Suprapubic skin (tissue), 4 donors: ENCODE measurements at regions not wholly inside any gene's neighbourhood (a gene's known extent, or its start where the extent isn't known, plus 50 kb on each side); places are given as distances from the start of the nearest gene placed in this dataset.

Source experiments
- CTCF ChIP-seq, 2 donors: fragments of 200-600 bp in 1 of 2; fragments of 450-650 bp in 1 of 2; sonication (generic) in 1 of 2; IDR thresholded peaks; one replicate each; pipeline ENCODE4 v1.5.1; 2016 to 2019; ENCODE audit warnings: antibody characterized with exemption in 2 of 2, mild to moderate bottlenecking in 1 of 2, moderate library complexity in 1 of 2
- POLR2A ChIP-seq, 2 donors: fragments of 450-650 bp; IDR thresholded peaks; one replicate each; pipeline ENCODE4 v1.6.1; 2017; ENCODE audit warnings: antibody characterized with exemption in 2 of 2, mild to moderate bottlenecking in 2 of 2, moderate library complexity in 2 of 2
- POLR2AphosphoS5 ChIP-seq, 3 donors: sonication (generic); formaldehyde crosslinking; IDR thresholded peaks; one replicate each; pipeline ENCODE4 v1.6.1; 2017; ENCODE audit warnings: antibody characterized with exemption in 3 of 3

GRCh38 chr10:53664282-53665019 is 891.9 kb upstream of the MBL2 start:
- TF ChIP-seq POLR2AphosphoS5 (IDR thresholded peaks at IDR 0.05), result no peak
- no peak for TF ChIP-seq CTCF (IDR thresholded peaks at IDR 0.05)
- no peak for TF ChIP-seq POLR2A (IDR thresholded peaks at IDR 0.05)
